Uterus (tissue), 2 donors: ENCODE measurements at regions not wholly inside any gene's neighbourhood (a gene's known extent, or its start where the extent isn't known, plus 50 kb on each side); places are given as distances from the start of the nearest gene placed in this dataset.

ENCODE experiments used
- CTCF ChIP-seq, 4 experiments: fragments of 200-600 bp in 2 of 4; fragments of 450-650 bp in 2 of 4; sonication (generic) in 2 of 4; IDR thresholded peaks; one replicate each; pipeline ENCODE4 v1.5.1; 2016 to 2019; ENCODE audit warnings: antibody characterized with exemption in 4 of 4, mild to moderate bottlenecking in 2 of 4, moderate library complexity in 1 of 4
- POLR2A ChIP-seq, 2 donors: fragments of 450-650 bp; IDR thresholded peaks; one replicate each; pipeline ENCODE4 v1.6.1; 2016; ENCODE audit warnings: antibody characterized with exemption in 2 of 2, mild to moderate bottlenecking in 1 of 2, moderate library complexity in 1 of 2

- TF ChIP-seq CTCF (IDR thresholded peaks at IDR 0.05) (no peak), POLR2A (IDR thresholded peaks at IDR 0.05) (no peak)
Measured at GRCh38 chr4:60822986-60823385, 377.1 kb upstream of the ADGRL3 start.
